D721Med (cell line): ENCODE measurements at regions not wholly inside any gene's neighbourhood (a gene's known extent, or its start where the extent isn't known, plus 50 kb on each side); places are given as distances from the start of the nearest gene placed in this dataset.

Experiments
- DNase-seq: peaks from one replicate; pipeline ENCODE4 v3.0.0; 2011; ENCODE audit warnings: low spot score; ENCODE audit not compliant: insufficient read length
- FAIRE-seq: peaks from 2 replicates; lab custom pipeline; 2011; peaks lifted over from hg19 to GRCh38; lab: Jason Lieb, UNC
- CTCF ChIP-seq: IDR thresholded peaks from 2 replicates; pipeline ENCODE4 v1.5.1; 2012; ENCODE audit warnings: mild to moderate bottlenecking, control low read depth; ENCODE audit not compliant: insufficient read depth; ENCODE audit errors: missing control alignments

GRCh38 chr4:30836231-30836630 lies 116.1 kb downstream of the PCDH7 start:
- DNase-seq: no peak
- no peak for FAIRE-seq
- no peak for TF ChIP-seq CTCF

DNA sequence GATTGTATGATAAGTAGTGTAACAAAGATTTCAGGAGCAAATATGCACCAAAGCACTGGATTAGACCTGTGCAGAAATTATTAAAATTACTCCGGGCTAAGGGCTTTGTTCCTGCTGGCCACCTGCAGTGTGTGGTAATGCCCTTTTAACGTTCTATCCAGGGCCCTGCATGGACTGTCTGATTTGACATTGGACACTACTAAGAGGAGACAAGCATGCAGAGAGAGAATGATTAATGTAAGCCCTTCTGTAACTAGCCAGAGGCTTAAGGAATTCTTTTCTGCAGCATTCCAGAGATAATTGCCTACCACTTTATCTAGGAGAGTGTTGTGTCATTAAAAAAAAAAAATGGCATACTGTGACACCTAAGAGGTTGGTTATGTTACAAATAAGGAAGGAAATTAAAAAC lies 117.0 kb downstream of the PCDH7 start:
- no peak for FAIRE-seq
- no peak for DNase-seq
- TF ChIP-seq CTCF: no peak

DNA sequence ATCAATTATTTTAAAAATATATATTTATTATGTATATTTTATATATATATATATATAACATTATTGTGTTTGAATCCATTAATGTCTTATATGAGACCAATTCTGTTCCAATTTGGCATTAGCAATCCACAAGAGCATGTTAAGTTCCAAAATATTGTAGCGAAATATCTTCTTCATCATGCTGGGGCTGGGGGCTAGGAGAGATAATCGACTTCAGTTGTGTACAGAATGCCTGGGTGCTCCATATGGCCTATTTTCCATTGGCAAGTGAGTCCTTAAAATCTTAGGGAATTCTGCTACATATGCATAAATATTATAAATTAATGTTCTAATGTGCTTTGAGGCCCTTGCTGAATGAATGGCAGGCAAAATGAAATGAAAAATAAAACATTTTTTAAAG lies 117.7 kb downstream of the PCDH7 start:
- FAIRE-seq (no peak), DNase-seq (no peak)
- TF ChIP-seq CTCF: no peak

DNA sequence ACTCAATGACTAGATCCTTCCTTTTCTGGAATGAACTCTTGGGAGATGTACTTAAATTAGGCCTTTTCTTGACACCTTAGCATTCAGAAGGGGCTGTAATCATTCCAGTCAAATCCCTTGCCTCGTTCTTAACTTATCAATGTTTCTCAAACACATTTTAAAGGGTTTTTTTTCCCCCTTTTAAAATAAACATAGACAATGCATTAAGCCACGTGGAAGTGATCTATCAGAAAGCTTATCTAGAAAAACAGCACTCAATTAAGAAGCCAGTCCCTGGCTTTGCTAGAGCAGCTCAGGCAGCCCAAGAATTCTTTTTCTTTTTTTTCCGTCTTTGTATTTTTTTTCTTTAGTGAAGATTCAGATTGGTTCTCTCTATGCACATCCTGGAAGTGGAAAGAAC lies 118.2 kb downstream of the PCDH7 start:
- no peak for FAIRE-seq
- no peak for TF ChIP-seq CTCF
- no peak for DNase-seq

DNA sequence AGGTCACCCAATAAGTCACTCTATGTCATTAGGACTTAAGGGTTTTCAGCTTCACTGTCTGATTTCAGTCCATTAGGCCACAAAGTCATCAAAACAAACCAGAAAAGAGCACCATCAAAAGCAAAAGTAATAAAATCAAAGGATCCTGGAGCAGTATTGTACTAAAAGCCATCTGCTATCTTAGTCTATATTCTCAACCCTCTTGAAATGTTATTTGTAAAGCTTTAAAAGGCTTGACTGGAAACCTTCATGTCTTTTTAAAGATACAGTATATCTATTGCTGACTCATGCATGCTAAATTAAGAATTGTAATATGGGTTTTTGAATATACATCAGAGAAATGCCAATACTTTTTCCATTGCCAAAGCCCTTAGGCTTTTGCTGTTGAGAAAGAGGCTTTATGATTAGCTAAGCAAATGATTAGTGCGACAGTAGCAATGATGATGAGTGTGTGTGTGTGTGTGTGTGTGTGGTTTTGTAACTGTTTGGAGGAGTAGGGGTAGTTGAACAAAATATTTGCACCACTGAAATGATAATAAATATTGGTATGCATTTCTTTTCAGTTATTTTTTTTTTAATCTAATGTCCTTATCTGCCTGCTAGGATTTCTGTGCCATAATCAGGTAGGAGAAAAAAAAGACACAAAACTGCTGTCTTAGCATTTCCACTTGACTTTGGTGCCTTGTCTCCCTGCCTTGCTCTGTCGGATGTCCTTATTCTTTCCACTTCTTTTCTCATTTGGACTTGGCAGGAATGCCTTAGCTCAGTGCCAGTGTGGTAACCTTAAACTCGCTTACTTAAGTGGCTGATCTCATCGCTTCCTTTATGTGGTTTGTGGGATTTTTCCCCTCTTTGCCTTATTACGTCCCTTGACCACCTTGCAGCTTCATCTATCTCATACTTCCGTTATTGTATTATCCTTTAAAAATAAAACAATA lies 119.7 kb downstream of the PCDH7 start:
- FAIRE-seq (no peak), DNase-seq (no peak)
- no peak for TF ChIP-seq CTCF

DNA sequence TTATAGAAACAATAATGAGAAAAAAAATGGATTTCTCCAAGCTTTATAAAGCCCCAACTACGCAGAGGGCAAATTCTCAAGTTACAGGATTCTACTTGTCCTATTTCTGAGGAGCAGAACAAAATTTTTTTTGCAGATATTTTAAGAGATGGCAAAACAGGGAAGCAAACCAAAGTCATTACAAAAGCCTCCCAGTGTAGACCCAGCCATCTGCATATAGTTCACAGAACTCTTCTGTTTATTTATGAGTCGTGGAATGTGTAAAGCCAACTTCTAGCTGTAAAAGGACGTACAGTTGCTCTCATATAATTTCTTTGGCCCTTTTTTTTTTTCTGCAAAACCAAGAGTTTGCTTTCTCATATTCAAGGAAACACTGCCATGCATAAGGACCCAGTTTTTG lies 120.4 kb downstream of the PCDH7 start:
- DNase-seq (no peak), FAIRE-seq (no peak)
- TF ChIP-seq CTCF: no peak

DNA sequence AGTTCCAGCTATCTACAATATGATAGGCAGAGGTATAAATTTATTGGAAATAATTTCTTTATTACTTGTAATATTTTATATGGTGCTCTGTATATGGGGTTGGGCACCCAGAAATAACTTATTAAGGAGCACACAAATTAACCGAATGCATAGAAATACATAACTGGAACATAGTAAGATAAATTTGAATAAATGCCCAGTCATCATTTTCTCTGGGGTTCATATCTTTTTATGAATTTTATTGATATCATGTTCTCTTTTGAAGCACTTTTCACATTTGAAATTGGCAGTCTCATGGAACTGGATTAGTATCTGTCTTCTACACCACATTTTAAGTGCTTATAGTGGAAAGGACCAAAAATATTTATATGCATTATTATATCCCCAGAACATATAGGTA lies 122.0 kb downstream of the PCDH7 start:
- no peak for TF ChIP-seq CTCF
- FAIRE-seq (no peak), DNase-seq (no peak)
